GM19468 (cell line): ENCODE measurements at regions not wholly inside any gene's neighbourhood (a gene's known extent, or its start where the extent isn't known, plus 50 kb on each side); places are given as distances from the start of the nearest gene placed in this dataset.
A peak's percentile ranks its signal among the peaks of the same experiment; 100 is the strongest.
"Not testable (repeated sequence)": the region's sequence is repeated elsewhere in the genome, so short reads cannot be mapped to it uniquely, and the experiment has no call there.

Experiments
- ATAC-seq: cut with Tn5 transposase; IDR thresholded peaks from one replicate; pipeline ENCODE4 v1.9.1; 2021; ENCODE audit warnings: mild to moderate bottlenecking, moderate library complexity, moderate number of reproducible peaks; ENCODE audit not compliant: unreplicated experiment; ENCODE audit errors: extremely low read depth

- no peak for ATAC-seq
Measured at GRCh38 chr1:157410457-157410856, 141.9 kb downstream of the FCRL5 start.

- ATAC-seq = no peak
Measured at GRCh38 chr1:157409927-157410326, 142.4 kb downstream of the FCRL5 start.

- no peak for ATAC-seq
Measured at GRCh38 chr1:157407917-157408525, 144.3 kb downstream of the FCRL5 start.

- no peak for ATAC-seq
Measured at GRCh38 chr1:157407367-157407766, 144.9 kb downstream of the FCRL5 start.

- ATAC-seq = no peak
Measured at GRCh38 chr1:157405662-157406061, 146.7 kb downstream of the FCRL5 start.

- no peak for ATAC-seq
Measured at GRCh38 chr1:157404614-157405013, 147.7 kb downstream of the FCRL5 start.

GRCh38 chr1:157404063-157404501 lies 148.2 kb downstream of the FCRL5 start:
- no peak for ATAC-seq

- no peak for ATAC-seq
Measured at GRCh38 chr1:157403608-157404007, 148.7 kb downstream of the FCRL5 start.

GRCh38 chr1:157403203-157403602 lies 149.1 kb downstream of the FCRL5 start:
- peak; percentile 72 for ATAC-seq

GRCh38 chr1:157400766-157401165 lies 151.5 kb downstream of the FCRL5 start:
- ATAC-seq = no peak

- peak; percentile 62 for ATAC-seq
Measured at GRCh38 chr1:157399984-157400382, 152.3 kb downstream of the FCRL5 start.

GRCh38 chr1:157399343-157399983 lies 152.9 kb downstream of the FCRL5 start:
- ATAC-seq = no peak

GRCh38 chr1:157390651-157391050 lies 161.7 kb downstream of the FCRL5 start:
- no peak for ATAC-seq

- no peak for ATAC-seq
Measured at GRCh38 chr1:157388057-157388456, 164.3 kb downstream of the FCRL5 start.

- no peak for ATAC-seq
Measured at GRCh38 chr1:157384258-157384657, 168.1 kb downstream of the FCRL5 start.

GRCh38 chr1:157382351-157382750 lies 170.0 kb downstream of the FCRL5 start:
- no peak for ATAC-seq

GRCh38 chr1:157380523-157380922 lies 171.8 kb downstream of the FCRL5 start:
- no peak for ATAC-seq

- not testable (repeated sequence) for ATAC-seq
Measured at GRCh38 chr1:157377280-157377713, 175.0 kb downstream of the FCRL5 start.

- ATAC-seq = no peak
Measured at GRCh38 chr1:157376681-157377080, 175.6 kb downstream of the FCRL5 start.

- ATAC-seq = not testable (repeated sequence)
Measured at GRCh38 chr1:157372311-157372710, 180.0 kb downstream of the FCRL5 start.

GRCh38 chr1:157371826-157372225 lies 180.5 kb downstream of the FCRL5 start:
- ATAC-seq = no peak

- no peak for ATAC-seq
Measured at GRCh38 chr1:157371221-157371620, 181.1 kb downstream of the FCRL5 start.
